Prostate gland (tissue), 2 donors: ENCODE measurements at regions not wholly inside any gene's neighbourhood (a gene's known extent, or its start where the extent isn't known, plus 50 kb on each side); places are given as distances from the start of the nearest gene placed in this dataset.

Experiments used
- DNase-seq: peaks from one replicate; pipeline ENCODE4 v3.0.0-alpha.2; 2019; ENCODE audit warnings: low spot score
- H3K27ac ChIP-seq, 2 donors: fragments of 200-600 bp; sonication (generic); 2 replicates each; pipeline ENCODE4 v1.5.1; 2017 to 2019
- H3K27me3 ChIP-seq: fragments of 200-600 bp; sonication (generic); replicated peaks from 2 replicates; pipeline ENCODE4 v1.5.1; 2019; ENCODE audit not compliant: insufficient read depth
- H3K36me3 ChIP-seq, 2 donors: fragments of 200-600 bp; sonication (generic); 1 replicate in 1 of 2; 2 replicates in 1 of 2; pipeline versions ENCODE4 v1.5.1 to v1.8.1; 2017 to 2019
- H3K4me1 ChIP-seq: fragments of 200-600 bp; sonication (generic); replicated peaks from 2 replicates; pipeline ENCODE4 v1.5.1; 2019
- H3K4me3 ChIP-seq, 2 donors: fragments of 200-600 bp; sonication (generic); 2 replicates each; pipeline ENCODE4 v1.5.1; 2017 to 2019
- H3K9me3 ChIP-seq: fragments of 200-600 bp; sonication (generic); 2 replicates; pipeline ENCODE4 v1.5.1; 2017
- POLR2A ChIP-seq: fragments of 450-650 bp; IDR thresholded peaks from one replicate; pipeline ENCODE4 v1.6.1; 2016; ENCODE audit warnings: antibody characterized with exemption, mild to moderate bottlenecking
- POLR2AphosphoS5 ChIP-seq: sonication (generic); formaldehyde crosslinking; IDR thresholded peaks from one replicate; pipeline ENCODE4 v1.6.1; 2017; ENCODE audit warnings: antibody characterized with exemption
- WGBS: methylation state at CpG from one replicate; pipeline ENCODE4 v1.1.5; 2018; 5-methylcytosine and 5-hydroxymethylcytosine counted together
- intact Hi-C: fragments of 100-400 bp; cut with DNase I; formaldehyde crosslinking; loops from one replicate; pipeline ENCODE4 v1.14.2; 2022
- TF ChIP-seq, protein P1 (sequence below), 4 experiments: fragments of 200-600 bp in 2 of 4; fragments of 450-650 bp in 2 of 4; sonication (generic) in 2 of 4; IDR thresholded peaks; 1 replicate in 3 of 4; 2 replicates in 1 of 4; pipeline ENCODE4 v1.5.1; 2016 to 2019; ENCODE audit warnings: antibody characterized with exemption in 4 of 4, mild to moderate bottlenecking in 2 of 4, moderate library complexity in 2 of 4

DNA sequence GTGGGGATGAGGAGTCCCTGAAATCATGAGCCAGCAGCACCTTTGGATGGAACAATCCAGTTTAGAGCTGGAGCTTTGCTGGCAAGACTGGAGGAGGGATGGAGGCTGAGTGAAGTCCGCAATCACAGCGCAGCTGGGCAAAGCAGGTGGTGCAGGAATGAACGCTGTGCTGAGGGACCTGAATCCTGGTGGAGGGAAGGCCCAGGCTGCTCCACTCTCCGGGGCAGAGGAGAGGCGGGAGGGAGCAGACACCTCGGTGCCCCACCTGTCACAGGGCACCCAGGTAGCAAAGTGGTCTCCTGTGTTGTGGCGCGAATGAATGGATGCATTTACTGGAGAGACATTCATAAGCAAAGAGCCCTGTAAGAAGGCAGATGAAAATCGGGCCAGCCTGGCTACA is 124.8 kb upstream of the ANO1 start:
- Histone ChIP-seq H3K4me1 (no peaks in the 10 kb centered on the region), H3K36me3 (no peaks in the 10 kb centered on the region), H3K27me3 (no peaks in the 10 kb centered on the region), H3K27ac (no peak overlapping the region), H3K4me3 (no peak overlapping the region), H3K9me3 (no peaks in the 10 kb centered on the region)
- no peak for DNase-seq
- intact Hi-C loops = no loop called here
- WGBS = 87% methylated on average over 9 of the region's 9 CpGs
- TF ChIP-seq POLR2AphosphoS5 = no peak
- TF ChIP-seq POLR2A = no peak
- TF ChIP-seq, protein P1, sequence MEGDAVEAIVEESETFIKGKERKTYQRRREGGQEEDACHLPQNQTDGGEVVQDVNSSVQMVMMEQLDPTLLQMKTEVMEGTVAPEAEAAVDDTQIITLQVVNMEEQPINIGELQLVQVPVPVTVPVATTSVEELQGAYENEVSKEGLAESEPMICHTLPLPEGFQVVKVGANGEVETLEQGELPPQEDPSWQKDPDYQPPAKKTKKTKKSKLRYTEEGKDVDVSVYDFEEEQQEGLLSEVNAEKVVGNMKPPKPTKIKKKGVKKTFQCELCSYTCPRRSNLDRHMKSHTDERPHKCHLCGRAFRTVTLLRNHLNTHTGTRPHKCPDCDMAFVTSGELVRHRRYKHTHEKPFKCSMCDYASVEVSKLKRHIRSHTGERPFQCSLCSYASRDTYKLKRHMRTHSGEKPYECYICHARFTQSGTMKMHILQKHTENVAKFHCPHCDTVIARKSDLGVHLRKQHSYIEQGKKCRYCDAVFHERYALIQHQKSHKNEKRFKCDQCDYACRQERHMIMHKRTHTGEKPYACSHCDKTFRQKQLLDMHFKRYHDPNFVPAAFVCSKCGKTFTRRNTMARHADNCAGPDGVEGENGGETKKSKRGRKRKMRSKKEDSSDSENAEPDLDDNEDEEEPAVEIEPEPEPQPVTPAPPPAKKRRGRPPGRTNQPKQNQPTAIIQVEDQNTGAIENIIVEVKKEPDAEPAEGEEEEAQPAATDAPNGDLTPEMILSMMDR (IDR thresholded peaks at IDR 0.05) = no peak

DNA sequence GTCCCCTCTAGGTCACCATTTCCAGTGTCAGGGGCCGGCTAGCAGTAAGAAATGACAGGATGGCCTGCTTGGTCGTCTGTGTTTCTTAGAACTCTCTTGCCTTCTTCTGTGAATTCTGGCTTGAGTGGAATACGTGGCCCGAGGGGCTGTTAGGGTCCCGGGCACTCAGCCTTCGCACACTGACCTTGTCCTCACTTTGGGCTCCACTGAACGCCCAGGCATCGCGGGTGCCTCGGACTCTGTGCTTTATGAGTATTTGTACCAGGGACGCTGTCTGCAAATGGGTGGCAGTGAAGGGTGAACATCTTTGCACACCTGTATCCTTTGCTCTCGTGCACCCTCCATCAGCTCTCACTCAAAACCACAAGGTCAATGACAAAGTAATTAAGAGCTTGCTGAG is 123.4 kb upstream of the ANO1 start:
- intact Hi-C loops = no loop called here
- Histone ChIP-seq H3K27me3 (no peaks in the 10 kb centered on the region), H3K9me3 (no peaks in the 10 kb centered on the region), H3K27ac (no peak overlapping the region), H3K4me1 (no peaks in the 10 kb centered on the region), H3K4me3 (no peak overlapping the region), H3K36me3 (no peaks in the 10 kb centered on the region)
- WGBS = 93% methylated on average over 12 of the region's 12 CpGs
- no peak for DNase-seq
- TF ChIP-seq, protein P1 (IDR thresholded peaks at IDR 0.05) = no peak
- TF ChIP-seq POLR2A (no peak), POLR2AphosphoS5 (no peak)

DNA sequence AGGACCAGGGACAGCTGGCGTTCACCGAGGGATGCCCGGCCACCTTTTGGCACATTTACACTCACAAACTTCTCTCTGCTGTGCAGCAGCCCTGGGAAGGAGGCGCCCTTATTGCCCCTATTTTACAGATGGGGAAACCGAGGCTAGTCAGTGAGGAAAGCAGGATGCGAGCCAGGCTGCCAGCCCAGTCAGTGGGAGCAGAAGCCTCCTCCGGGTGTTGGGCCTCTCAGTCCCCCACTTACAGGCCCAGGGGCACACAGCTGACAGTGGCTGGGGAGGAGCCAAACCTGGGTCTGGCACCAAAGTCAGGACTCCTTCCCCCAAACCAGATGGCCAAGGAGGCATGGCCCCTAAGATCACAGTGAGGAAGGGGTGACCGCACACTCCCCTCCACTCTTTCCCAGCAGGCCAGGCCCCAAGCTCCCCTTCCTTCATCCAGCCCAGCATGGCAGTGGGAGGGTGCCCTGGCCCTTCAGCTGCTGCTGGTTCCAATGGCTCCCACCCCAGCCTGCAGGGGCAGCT is 121.4 kb upstream of the ANO1 start:
- TF ChIP-seq, protein P1 (IDR thresholded peaks at IDR 0.05) = no peak
- TF ChIP-seq POLR2AphosphoS5 = no peak
- TF ChIP-seq POLR2A = no peak
- intact Hi-C loops = no loop called here

DNA sequence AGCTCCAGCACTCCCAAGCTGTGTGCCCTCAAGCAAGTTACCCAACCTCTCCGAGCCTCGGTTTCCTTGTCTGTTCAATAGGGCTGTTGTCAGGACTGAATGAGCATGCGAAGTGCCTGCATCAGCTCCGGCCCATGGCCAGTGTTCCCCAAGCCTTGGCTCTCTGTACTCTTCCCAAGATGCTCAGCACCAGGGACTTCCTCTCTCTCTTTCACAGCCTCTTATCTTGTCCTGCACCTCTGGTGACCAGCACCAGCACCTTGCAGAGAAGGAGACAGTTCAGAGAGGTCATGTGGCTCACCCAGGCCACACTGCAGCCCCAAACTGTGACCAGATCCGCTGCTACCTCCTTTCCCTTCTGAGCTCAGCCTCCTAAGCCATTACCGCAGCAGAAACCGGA is 120.3 kb upstream of the ANO1 start:
- intact Hi-C loops = no loop called here
- no peak for DNase-seq
- TF ChIP-seq POLR2AphosphoS5 = no peak
- Histone ChIP-seq H3K27ac (no peak overlapping the region), H3K4me1 (no peaks in the 10 kb centered on the region), H3K27me3 (no peaks in the 10 kb centered on the region), H3K36me3 (no peaks in the 10 kb centered on the region), H3K9me3 (no peaks in the 10 kb centered on the region), H3K4me3 (no peak overlapping the region)
- WGBS = 63% methylated on average over 7 of the region's 7 CpGs

More for the DNA sequence above, 121.4 kb upstream of the ANO1 start:
- DNase-seq = no peak
- H3K4me1 ChIP-seq = no peaks in the 10 kb centered on the region
- H3K27me3 ChIP-seq = no peaks in the 10 kb centered on the region
- WGBS = 88% methylated on average over 8 of the region's 8 CpGs
- no peak overlapping the region for H3K4me3 ChIP-seq
- no peaks in the 10 kb centered on the region for H3K9me3 ChIP-seq
- no peaks in the 10 kb centered on the region for H3K36me3 ChIP-seq
- H3K27ac ChIP-seq = no peak overlapping the region

DNA sequence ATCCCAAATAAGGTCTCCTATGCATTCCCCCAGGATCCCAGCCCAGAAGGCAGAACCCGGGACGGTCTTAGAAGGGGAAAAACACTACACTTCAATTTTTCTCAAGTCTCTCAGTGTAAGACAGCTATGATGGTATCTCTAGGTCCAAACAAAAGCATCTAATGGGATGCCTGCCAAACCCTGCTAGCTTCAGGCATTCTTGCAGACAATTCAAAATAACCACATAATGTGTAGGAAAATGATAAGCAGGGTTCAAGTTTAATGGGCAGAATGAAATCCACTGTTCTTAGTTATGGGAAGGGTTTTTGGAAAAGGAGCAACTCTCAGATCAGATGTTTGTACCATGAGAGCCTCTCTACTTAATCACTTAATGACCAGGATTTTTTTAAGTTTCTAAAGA is 119.8 kb upstream of the ANO1 start:
- DNase-seq = no peak
- H3K9me3 ChIP-seq = no peaks in the 10 kb centered on the region
- TF ChIP-seq, protein P1 (IDR thresholded peaks at IDR 0.05) = no peak
- TF ChIP-seq POLR2A (no peak), POLR2AphosphoS5 (no peak)
- no peak overlapping the region for H3K4me3 ChIP-seq
- no peak overlapping the region for H3K27ac ChIP-seq
- WGBS = 9% methylated on average over 2 of the region's 2 CpGs
- H3K27me3 ChIP-seq = no peaks in the 10 kb centered on the region
- no peaks in the 10 kb centered on the region for H3K4me1 ChIP-seq
- H3K36me3 ChIP-seq = no peaks in the 10 kb centered on the region
- intact Hi-C loops = no loop called here
